Retinal pigment epithelial cell (primary cell): ENCODE measurements at regions not wholly inside any gene's neighbourhood (a gene's known extent, or its start where the extent isn't known, plus 50 kb on each side); places are given as distances from the start of the nearest gene placed in this dataset.
"Not testable (repeated sequence)": the region's sequence is repeated elsewhere in the genome, so short reads cannot be mapped to it uniquely, and the experiment has no call there.

Experiments
- DNase-seq: peaks from one replicate; pipeline ENCODE4 v3.0.0-alpha.2; 2010; ENCODE audit warnings: low read depth
- H3K4me3 ChIP-seq: 2 replicates; pipeline ENCODE4 v1.5.1; 2011; ENCODE audit warnings: mild to moderate bottlenecking, low read length, control low read depth, moderate library complexity
- CTCF ChIP-seq: conservative IDR thresholded peaks from 2 replicates; pipeline ENCODE4 v1.5.1; 2011; ENCODE audit warnings: low read depth, low read length, control low read depth, inconsistent platforms

- TF ChIP-seq CTCF, result no peak
- no peak for DNase-seq
- H3K4me3 ChIP-seq, result no peak overlapping the region
Observed at GRCh38 chrX:98294310-98294709, 1410.6 kb downstream of the RPA4 start.

GRCh38 chrX:98296129-98296528 is 1412.4 kb downstream of the RPA4 start:
- DNase-seq, result no peak
- no peak for TF ChIP-seq CTCF
- H3K4me3 ChIP-seq, result no peak overlapping the region

- TF ChIP-seq CTCF, result no peak
- DNase-seq, result no peak
- no peak overlapping the region for H3K4me3 ChIP-seq
Observed at GRCh38 chrX:98299785-98300184, 1416.1 kb downstream of the RPA4 start.

GRCh38 chrX:98300536-98300935 is 1416.8 kb downstream of the RPA4 start:
- not testable (repeated sequence) for DNase-seq, H3K4me3 ChIP-seq

GRCh38 chrX:98331407-98331806 is 1447.7 kb downstream of the RPA4 start:
- no peak for DNase-seq
- no peak for TF ChIP-seq CTCF
- no peak overlapping the region for H3K4me3 ChIP-seq

GRCh38 chrX:98338544-98338943 is 1454.8 kb downstream of the RPA4 start:
- TF ChIP-seq CTCF, result no peak
- no peak overlapping the region for H3K4me3 ChIP-seq
- DNase-seq, result no peak

GRCh38 chrX:98350940-98351339 is 1467.2 kb downstream of the RPA4 start:
- H3K4me3 ChIP-seq, result no peak overlapping the region
- no peak for TF ChIP-seq CTCF
- no peak for DNase-seq

GRCh38 chrX:98357146-98357545 is 1473.4 kb downstream of the RPA4 start:
- TF ChIP-seq CTCF, result no peak
- H3K4me3 ChIP-seq, result no peak overlapping the region
- DNase-seq, result no peak
